MM.1S (cell line): ENCODE measurements at regions not wholly inside any gene's neighbourhood (a gene's known extent, or its start where the extent isn't known, plus 50 kb on each side); places are given as distances from the start of the nearest gene placed in this dataset.

ENCODE experiments used
- EZH2 ChIP-seq: fragments of 300-600 bp; sonication (generic); optimal IDR thresholded peaks from 2 replicates; pipeline ENCODE3; 2017; ENCODE audit warnings: low read depth, mild to moderate bottlenecking, antibody characterized with exemption, low read length, mixed read lengths
- EZH2phosphoT487 ChIP-seq: fragments of 300-600 bp; sonication (generic); IDR thresholded peaks from 2 replicates; pipeline ENCODE4 v1.6.1; 2018; ENCODE audit warnings: antibody characterized with exemption, low read length
- TF ChIP-seq, protein P1 (sequence below): fragments of 300-600 bp; sonication (generic); IDR thresholded peaks from 2 replicates; pipeline ENCODE4 v1.5.1; 2016; ENCODE audit warnings: antibody characterized with exemption, low read length, mixed read lengths

GRCh38 chr7:120110169-120110568, 162.8 kb upstream of the KCND2 start:
- TF ChIP-seq, protein P1, sequence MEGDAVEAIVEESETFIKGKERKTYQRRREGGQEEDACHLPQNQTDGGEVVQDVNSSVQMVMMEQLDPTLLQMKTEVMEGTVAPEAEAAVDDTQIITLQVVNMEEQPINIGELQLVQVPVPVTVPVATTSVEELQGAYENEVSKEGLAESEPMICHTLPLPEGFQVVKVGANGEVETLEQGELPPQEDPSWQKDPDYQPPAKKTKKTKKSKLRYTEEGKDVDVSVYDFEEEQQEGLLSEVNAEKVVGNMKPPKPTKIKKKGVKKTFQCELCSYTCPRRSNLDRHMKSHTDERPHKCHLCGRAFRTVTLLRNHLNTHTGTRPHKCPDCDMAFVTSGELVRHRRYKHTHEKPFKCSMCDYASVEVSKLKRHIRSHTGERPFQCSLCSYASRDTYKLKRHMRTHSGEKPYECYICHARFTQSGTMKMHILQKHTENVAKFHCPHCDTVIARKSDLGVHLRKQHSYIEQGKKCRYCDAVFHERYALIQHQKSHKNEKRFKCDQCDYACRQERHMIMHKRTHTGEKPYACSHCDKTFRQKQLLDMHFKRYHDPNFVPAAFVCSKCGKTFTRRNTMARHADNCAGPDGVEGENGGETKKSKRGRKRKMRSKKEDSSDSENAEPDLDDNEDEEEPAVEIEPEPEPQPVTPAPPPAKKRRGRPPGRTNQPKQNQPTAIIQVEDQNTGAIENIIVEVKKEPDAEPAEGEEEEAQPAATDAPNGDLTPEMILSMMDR = no peak
- TF ChIP-seq EZH2 (no peak), EZH2phosphoT487 (no peak)
